ENCODE measurements at regions not wholly inside any gene's neighbourhood (a gene's known extent, or its start where the extent isn't known, plus 50 kb on each side); places are given as distances from the start of the nearest gene placed in this dataset.

GRCh38 chr12:67068761-67069450 is 200.3 kb upstream of the CAND1 start (continued):
- 0 out of 2 replicates have a peak, but pooled peaks have one; percentile 0 for TF ChIP-seq ZBTB11 (tag by site-specific recombination; conservative IDR thresholded peaks at IDR 0.05; ENCODE audit: low read depth)
- no peak for TF ChIP-seq INSM2 (tag by site-specific recombination; IDR thresholded peaks at IDR 0.05)

- H3K36me3 ChIP-seq (ENCODE audit: control insufficient read depth in 2 of 2, insufficient read depth in 1 of 2, low read length in 2 of 2): no peaks in the 10 kb centered on the region
- H3K4me1 ChIP-seq (ENCODE audit: control insufficient read depth, insufficient read depth, low read length): peaks cover 7% of the 10 kb centered on the region; the same call in 1 of the 2 replicates
- peak overlapping the region; percentile 92 for H3K27ac ChIP-seq (ENCODE audit: extremely low read depth, low read depth, low read length)
- ChIA-PET POLR2A (interaction anchor here (0.5 to 1.4 kb wide), 4 partner anchors 10 to 1855 kb away, joined by 3 to 10 read pairs (median 3); partner anchors contain the start of gene CAND1), CTCF (interaction anchor here (0.5 to 0.9 kb wide), 3 partner anchors 45 to 198 kb away, joined by 3 to 4 read pairs (median 3); no protein-coding TSS in a partner anchor)
- no peaks in the 10 kb centered on the region for H3K9me3 ChIP-seq (ENCODE audit: control insufficient read depth, insufficient read depth, low read depth, low read length)
- peak overlapping the region; percentile 83 for H3K4me3 ChIP-seq (ENCODE audit: low read depth, low read length)
- TF ChIP-seq ZNF580 (tag by site-specific recombination; IDR thresholded peaks at IDR 0.05): no peak
- TF ChIP-seq ZNF704 (tag by site-specific recombination; IDR thresholded peaks at IDR 0.05): no peak
- no peak for TF ChIP-seq ZNF112 (tag by site-specific recombination; IDR thresholded peaks at IDR 0.05)
- no peak for TF ChIP-seq ZNF488 (tag by site-specific recombination; IDR thresholded peaks at IDR 0.05)
- TF ChIP-seq ZBTB21 (tag by site-specific recombination; IDR thresholded peaks at IDR 0.05): no peak
- no peak for TF ChIP-seq ZNF433 (tag by site-specific recombination; IDR thresholded peaks at IDR 0.05; ENCODE audit: low read depth)
- 0 out of 2 replicates have a peak, but pooled peaks have one; percentile 51 for TF ChIP-seq ZNF600 (tag by site-specific recombination; IDR thresholded peaks at IDR 0.05)
- no peak for TF ChIP-seq REPIN1 (tag by site-specific recombination; IDR thresholded peaks at IDR 0.05; ENCODE audit: low read depth)
- no peak for TF ChIP-seq ZNF658 (tag by site-specific recombination; IDR thresholded peaks at IDR 0.05)
- TF ChIP-seq ZNF776 (tag by site-specific recombination; IDR thresholded peaks at IDR 0.05; ENCODE audit: borderline replicate concordance): no peak
- TF ChIP-seq ZNF639 (tag by site-specific recombination; IDR thresholded peaks at IDR 0.05): no peak
- TF ChIP-seq KLF16 (tag by site-specific recombination; IDR thresholded peaks at IDR 0.05): no peak; the same call in 1 of the 2 replicates
- no peak for TF ChIP-seq ZNF16 (tag by site-specific recombination; IDR thresholded peaks at IDR 0.05; ENCODE audit: low read depth)
- TF ChIP-seq ZNF777 (tag by site-specific recombination; IDR thresholded peaks at IDR 0.05; ENCODE audit: borderline replicate concordance): no peak
- TF ChIP-seq KLF1 (tag by site-specific recombination; IDR thresholded peaks at IDR 0.05): no peak
- no peak for TF ChIP-seq MYNN (tag by site-specific recombination; IDR thresholded peaks at IDR 0.05; ENCODE audit: borderline replicate concordance)
- TF ChIP-seq PRDM4 (tag by site-specific recombination; IDR thresholded peaks at IDR 0.05): no peak; the same call in 1 of the 2 replicates
- TF ChIP-seq ZBTB8A (tag by site-specific recombination; IDR thresholded peaks at IDR 0.05): peak; percentile 70
- TF ChIP-seq ZNF169 (tag by site-specific recombination; IDR thresholded peaks at IDR 0.05): no peak
- no peak for TF ChIP-seq ZNF175 (tag by site-specific recombination; IDR thresholded peaks at IDR 0.05)
These were observed 199.5 kb upstream of the CAND1 start for GRCh38 chr12:67069451-67070306.
